Right lobe of liver (tissue), 6 donors: ENCODE measurements at regions not wholly inside any gene's neighbourhood (a gene's known extent, or its start where the extent isn't known, plus 50 kb on each side); places are given as distances from the start of the nearest gene placed in this dataset.

Experiments used
- ATAC-seq, 4 donors: fragments of 200-7000 bp; cut with Tn5 transposase; one replicate each; pipeline ENCODE4 v1.9.1; 2020; ENCODE audit warnings: mild to moderate bottlenecking in 4 of 4, moderate library complexity in 4 of 4
- DNase-seq, 3 donors: peaks; one replicate each; pipeline ENCODE4 v3.0.0-alpha.2; 2020
- H3K27ac ChIP-seq, 3 donors: fragments of 200-600 bp; one replicate each; pipeline ENCODE4 v1.8.0; 2022
- H3K27me3 ChIP-seq, 2 donors: fragments of 200-600 bp; one replicate each; pipeline ENCODE4 v1.8.0; 2022
- H3K36me3 ChIP-seq, 4 donors: fragments of 200-600 bp; sonication (generic) in 1 of 4; one replicate each; pipeline versions ENCODE4 v1.5.1 to v1.8.0; 2017 to 2022; ENCODE audit warnings: control low read depth in 1 of 4
- H3K4me1 ChIP-seq, 4 donors: fragments of 200-600 bp; sonication (generic) in 1 of 4; one replicate each; pipeline versions ENCODE4 v1.5.1 to v1.8.0; 2017 to 2022; ENCODE audit warnings: control low read depth in 1 of 4
- H3K4me3 ChIP-seq, 3 donors: fragments of 200-600 bp; one replicate each; pipeline ENCODE4 v1.8.0; 2022
- H3K9me3 ChIP-seq, 4 donors: fragments of 200-600 bp; sonication (generic) in 1 of 4; one replicate each; pipeline versions ENCODE4 v1.5.1 to v1.8.0; 2017 to 2022; ENCODE audit warnings: control low read depth in 1 of 4
- CTCF ChIP-seq, 4 donors: fragments of 200-600 bp in 3 of 4; fragments of 450-650 bp in 1 of 4; IDR thresholded peaks; one replicate each; pipeline versions ENCODE4 v1.5.1 to v1.8.0; 2016 to 2022; ENCODE audit warnings: antibody characterized with exemption in 4 of 4, mild to moderate bottlenecking in 2 of 4
- POLR2A ChIP-seq: fragments of 450-650 bp; IDR thresholded peaks from one replicate; pipeline ENCODE4 v1.6.1; 2017; ENCODE audit warnings: antibody characterized with exemption, mild to moderate bottlenecking
- WGBS: methylation state at CpG from one replicate; pipeline ENCODE4 v1.1.6; 2018; ENCODE audit warnings: low coverage, low lambda C conversion rate; ENCODE audit not compliant: insufficient coverage; ENCODE audit errors: missing lambda C conversion rate; 5-methylcytosine and 5-hydroxymethylcytosine counted together
- intact Hi-C, 2 donors: fragments of 100-400 bp; cut with DNase I; formaldehyde crosslinking; loops; one replicate each; pipeline versions ENCODE4 v1.11.2 to v1.14.1; 2022
- donor health status: DM: no; HTN: yes; CAD: no.
- donor health status: DM: no; HTN: no; CAD: no.
- donor health status: DM: no; HTN: no; CAD: no.
- donor health status: DM: no; HTN: yes; CAD: no.
- donor health status: DM: no; HTN: yes; CAD: no.

GRCh38 chr4:138688408-138689085 is 327.0 kb upstream of the NOCT start:
- Histone ChIP-seq H3K27ac (no peak overlapping the region), H3K27me3 (no peaks in the 10 kb centered on the region), H3K9me3 (no peaks in the 10 kb centered on the region), H3K36me3 (no peaks in the 10 kb centered on the region), H3K4me3 (no peak overlapping the region), H3K4me1 (no peaks in the 10 kb centered on the region)
- DNase-seq (no peak), ATAC-seq (no peak)
- WGBS, result 76% methylated on average over 12 of the region's 12 CpGs
- intact Hi-C loops, result loop anchor here in 1 of 2 donors (10.0 kb wide), 1 partner anchor 236 kb away; no protein-coding TSS in a partner anchor
- TF ChIP-seq POLR2A (no peak), CTCF (IDR thresholded peaks at IDR 0.05) (no peak)

GRCh38 chr4:138686106-138686835 is 329.3 kb upstream of the NOCT start:
- Histone ChIP-seq H3K4me1 (no peaks in the 10 kb centered on the region), H3K36me3 (no peaks in the 10 kb centered on the region), H3K27me3 (no peaks in the 10 kb centered on the region), H3K4me3 (no peak overlapping the region), H3K27ac (no peak overlapping the region), H3K9me3 (no peaks in the 10 kb centered on the region)
- intact Hi-C loops, result loop anchor here in 1 of 2 donors (10.0 kb wide), 1 partner anchor 239 kb away; no protein-coding TSS in a partner anchor
- DNase-seq (no peak), ATAC-seq (no peak)
- 80% methylated on average over 7 of the region's 11 CpGs for WGBS
- TF ChIP-seq POLR2A (no peak), CTCF (IDR thresholded peaks at IDR 0.05) (no peak)

- H3K27me3 ChIP-seq, result no peaks in the 10 kb centered on the region
- no peak overlapping the region for H3K4me3 ChIP-seq
- intact Hi-C loops, result loop anchor here in 1 of 2 donors (10.0 kb wide), 1 partner anchor 239 kb away; no protein-coding TSS in a partner anchor
- H3K4me1 ChIP-seq, result no peaks in the 10 kb centered on the region
- H3K36me3 ChIP-seq, result no peaks in the 10 kb centered on the region
- H3K27ac ChIP-seq, result no peak overlapping the region
- ATAC-seq (no peak), DNase-seq (no peak)
- H3K9me3 ChIP-seq, result no peaks in the 10 kb centered on the region
- 85% methylated on average over 7 of the region's 7 CpGs for WGBS
- TF ChIP-seq POLR2A (no peak), CTCF (IDR thresholded peaks at IDR 0.05) (no peak)
Measured at GRCh38 chr4:138685316-138685715, 330.3 kb upstream of the NOCT start.

GRCh38 chr4:138680989-138681604 is 334.5 kb upstream of the NOCT start:
- no peaks in the 10 kb centered on the region for H3K36me3 ChIP-seq
- no peak for TF ChIP-seq POLR2A
- peak; percentile 91 to 97 (median 94) for TF ChIP-seq CTCF (IDR thresholded peaks at IDR 0.05)
- H3K4me1 ChIP-seq, result no peaks in the 10 kb centered on the region
- H3K27ac ChIP-seq, result no peak overlapping the region
- H3K4me3 ChIP-seq, result no peak overlapping the region
- no peaks in the 10 kb centered on the region for H3K9me3 ChIP-seq
- H3K27me3 ChIP-seq, result no peaks in the 10 kb centered on the region
- intact Hi-C loops, result loop anchor here in 1 of 2 donors (10.0 kb wide), 1 partner anchor 244 kb away; no protein-coding TSS in a partner anchor
- DNase-seq (peak; percentile 72 to 80 (median 80)), ATAC-seq (peak; percentile 91 to 97 (median 94))
- WGBS, result 6% methylated on average over 7 of the region's 7 CpGs
